NCI-H1092 (cell line): ENCODE measurements at regions not wholly inside any gene's neighbourhood (a gene's known extent, or its start where the extent isn't known, plus 50 kb on each side); places are given as distances from the start of the nearest gene placed in this dataset.
"Not testable (repeated sequence)": the region's sequence is repeated elsewhere in the genome, so short reads cannot be mapped to it uniquely, and the experiment has no call there.

Source experiments
- DNase-seq: peaks from one replicate; lab custom pipeline; 2025; lab: John Stamatoyannopoulos, UW

DNA sequence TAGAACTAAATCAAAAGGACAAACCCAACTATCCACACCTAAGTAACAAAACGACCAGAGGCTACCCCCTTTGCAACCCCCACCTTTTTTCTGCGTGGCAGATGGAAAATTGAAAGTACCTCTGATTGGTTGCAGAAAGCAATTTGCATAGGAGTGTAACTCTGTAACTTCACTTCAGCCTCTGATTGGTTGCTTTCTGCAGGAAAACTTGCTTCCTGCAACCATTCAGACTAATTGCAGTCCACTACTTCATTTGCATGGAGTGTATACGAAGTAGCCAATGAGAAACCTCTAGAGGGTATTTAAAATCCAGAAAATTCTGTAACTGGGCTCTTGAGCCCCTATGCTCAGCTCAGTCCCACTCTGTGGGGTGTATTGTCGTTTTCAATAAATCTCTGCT lies 129.1 kb upstream of the OLIG3 start:
- DNase-seq = no peak

DNA sequence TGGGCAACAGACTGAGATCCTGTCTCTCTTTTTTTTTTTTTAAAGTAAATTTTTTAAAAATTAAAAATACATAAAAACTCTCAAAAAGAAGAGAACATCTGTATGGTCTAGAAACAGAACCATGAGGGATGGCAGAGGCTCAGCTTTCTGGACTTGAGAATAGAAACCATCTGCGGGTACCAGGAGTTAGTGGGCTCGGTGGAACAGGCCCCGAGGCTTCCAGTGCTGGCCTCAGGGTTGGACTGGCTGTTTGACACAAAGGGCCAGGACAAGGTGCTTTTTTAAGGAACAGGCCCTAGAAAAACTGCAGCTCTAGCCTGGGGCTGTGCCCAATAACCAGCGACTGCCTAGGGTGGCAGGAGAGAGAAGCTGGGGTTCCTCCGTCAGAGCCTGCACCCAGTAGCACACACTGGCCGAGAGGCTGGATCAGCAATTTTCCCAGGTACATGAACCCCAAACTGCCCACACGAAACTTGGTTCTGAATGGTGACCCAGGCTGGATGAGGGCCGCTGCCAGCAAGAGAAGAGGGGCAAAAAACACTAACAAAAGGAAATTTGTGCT lies 131.0 kb upstream of the OLIG3 start:
- DNase-seq = no peak

DNA sequence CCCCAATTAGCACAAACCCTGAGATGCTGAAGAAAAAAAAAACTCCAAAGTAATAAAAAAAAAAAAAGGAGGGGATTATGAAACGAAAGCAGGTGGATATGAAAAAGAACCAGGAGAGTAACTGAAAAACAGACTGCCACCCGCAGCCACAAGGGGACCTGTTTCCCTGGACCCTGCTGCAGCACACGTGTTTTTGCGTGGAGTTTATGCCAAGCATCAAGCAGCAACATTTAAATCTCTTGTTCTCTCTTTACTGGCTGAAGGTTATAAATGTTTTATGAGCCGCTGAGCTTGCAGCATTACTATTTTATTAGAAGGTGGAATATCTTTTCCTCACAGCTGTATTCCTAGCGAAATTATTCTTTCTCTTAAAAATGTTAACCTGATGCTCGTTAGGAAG lies 131.6 kb upstream of the OLIG3 start:
- no peak for DNase-seq

DNA sequence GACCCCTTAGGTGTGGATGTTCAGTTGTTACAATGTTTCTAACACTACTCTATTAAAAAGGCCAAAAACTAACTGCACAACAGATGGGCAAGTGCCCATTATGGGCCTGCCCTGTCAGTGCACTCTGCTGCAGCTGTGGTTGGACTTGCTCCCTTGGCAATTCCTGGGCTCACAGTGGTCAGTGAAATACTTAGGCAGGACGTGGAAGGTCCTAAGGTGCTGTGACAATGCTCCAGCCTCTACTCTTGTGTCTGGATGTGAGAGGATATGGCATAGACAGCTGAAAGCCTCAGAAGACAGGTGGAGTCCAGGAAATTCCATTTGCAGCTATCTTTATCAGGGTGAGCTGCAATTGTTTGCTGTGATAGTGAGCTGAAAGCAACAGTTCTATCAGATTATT lies 136.5 kb upstream of the OLIG3 start:
- no peak for DNase-seq

DNA sequence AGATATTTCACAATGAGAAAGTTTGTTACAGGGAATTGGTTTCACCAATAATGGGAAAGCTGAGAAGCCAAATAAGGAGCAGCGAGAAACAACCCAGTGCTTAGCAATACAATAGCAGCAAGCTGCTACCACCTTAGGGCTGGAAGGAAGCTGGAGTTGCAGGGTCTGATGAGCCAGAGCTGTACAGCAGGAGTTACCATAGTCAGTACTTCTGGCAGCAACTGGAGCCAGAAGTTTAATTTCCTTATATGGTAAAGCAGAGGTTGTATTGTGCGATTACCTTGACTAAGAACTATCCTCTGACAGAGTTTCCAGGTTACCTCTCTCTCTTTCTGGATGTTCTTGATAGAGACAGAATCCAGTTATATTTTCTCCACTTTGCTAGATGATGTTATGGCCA lies 137.1 kb upstream of the OLIG3 start:
- no peak for DNase-seq

DNA sequence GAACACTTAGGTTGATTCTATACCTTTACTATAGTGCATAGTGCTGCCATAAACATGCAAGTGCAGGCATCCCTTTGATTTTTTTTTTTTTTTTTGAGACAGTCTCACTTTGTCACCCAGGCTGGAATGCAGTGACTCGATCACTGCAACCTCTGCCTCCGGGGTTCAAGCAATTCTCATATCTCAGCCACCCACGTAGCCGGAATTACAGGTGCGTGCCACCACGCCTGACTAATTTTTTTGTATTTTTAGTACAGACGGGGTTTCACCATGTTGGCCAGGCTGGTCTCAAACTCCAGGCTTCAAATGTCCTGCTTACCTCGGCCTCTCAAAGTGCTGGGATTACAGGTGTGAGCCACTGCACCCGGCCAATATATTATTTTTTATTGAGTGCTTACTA lies 140.0 kb upstream of the OLIG3 start:
- not testable (repeated sequence) for DNase-seq

DNA sequence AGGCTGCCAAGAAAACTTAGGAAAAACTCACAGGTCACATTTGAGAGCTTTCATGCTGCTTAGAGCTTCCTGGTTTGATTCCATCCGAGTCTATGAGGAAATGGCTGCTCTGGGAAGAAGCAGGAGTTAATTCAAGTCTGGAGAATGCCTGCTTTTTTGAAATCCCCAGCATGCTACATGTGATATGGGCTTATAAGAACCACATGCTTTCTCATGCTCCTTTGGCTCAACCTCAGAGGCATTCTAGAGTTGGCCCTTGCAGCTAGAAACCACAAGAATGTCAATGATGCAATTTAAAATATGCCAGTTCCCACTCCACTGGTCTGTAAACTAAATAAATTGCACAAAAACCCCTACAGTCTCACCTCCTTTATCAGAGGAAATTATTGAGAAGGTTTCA lies 142.9 kb upstream of the OLIG3 start:
- no peak for DNase-seq

DNA sequence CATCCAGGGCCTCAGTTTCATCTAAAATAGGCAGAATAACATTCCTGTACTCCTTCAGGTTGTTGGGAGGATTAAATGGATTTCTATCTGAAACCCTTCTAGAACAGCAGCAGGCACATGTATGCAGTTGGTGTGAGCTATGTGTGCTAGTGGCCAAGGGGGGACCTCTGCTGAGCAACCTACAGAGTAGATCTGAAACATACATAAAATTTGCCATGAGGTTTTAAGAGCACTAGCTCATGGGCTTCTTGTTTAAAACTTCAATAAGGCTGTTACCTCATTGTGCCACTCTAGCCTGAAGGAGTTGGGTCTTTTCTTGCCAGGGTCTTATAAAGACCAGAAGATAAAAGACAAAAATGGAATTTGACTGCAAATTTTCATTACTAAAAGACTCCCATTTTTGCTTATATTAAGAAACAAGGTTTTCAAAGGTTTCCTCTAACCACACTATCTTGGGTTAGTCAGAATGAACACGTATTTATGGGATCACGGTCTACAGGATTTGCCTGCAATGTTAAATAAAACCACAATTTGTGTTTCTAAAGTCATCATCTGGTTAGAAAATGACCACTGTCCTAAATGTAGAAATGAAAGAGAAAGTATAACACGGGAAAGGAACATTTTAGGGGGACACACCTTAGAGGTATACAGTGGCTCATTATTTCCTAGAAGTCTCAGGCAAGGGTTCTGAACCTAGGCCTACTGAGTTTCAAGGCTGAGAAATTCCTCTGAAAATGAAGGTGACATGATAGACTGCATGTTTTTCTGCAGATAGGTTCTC lies 144.9 kb upstream of the OLIG3 start:
- DNase-seq = no peak

DNA sequence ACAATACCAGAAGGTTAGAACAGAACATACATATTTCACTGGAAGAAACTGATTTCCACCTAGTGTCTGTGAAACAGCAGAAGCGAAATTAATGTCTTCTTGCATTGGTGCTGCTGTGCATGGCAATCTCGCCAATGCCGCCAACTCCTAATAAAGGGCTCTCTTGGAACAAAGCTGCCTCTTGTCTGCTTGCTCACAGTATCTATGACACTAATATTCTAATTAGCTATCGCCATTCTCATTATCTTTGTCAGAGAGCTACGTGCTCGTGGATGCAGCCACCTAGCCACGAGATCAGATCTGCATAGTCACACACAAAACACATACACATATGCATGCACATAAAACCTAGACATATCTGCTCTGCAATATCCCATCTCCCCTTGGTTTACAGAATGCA lies 145.9 kb upstream of the OLIG3 start:
- DNase-seq = no peak

DNA sequence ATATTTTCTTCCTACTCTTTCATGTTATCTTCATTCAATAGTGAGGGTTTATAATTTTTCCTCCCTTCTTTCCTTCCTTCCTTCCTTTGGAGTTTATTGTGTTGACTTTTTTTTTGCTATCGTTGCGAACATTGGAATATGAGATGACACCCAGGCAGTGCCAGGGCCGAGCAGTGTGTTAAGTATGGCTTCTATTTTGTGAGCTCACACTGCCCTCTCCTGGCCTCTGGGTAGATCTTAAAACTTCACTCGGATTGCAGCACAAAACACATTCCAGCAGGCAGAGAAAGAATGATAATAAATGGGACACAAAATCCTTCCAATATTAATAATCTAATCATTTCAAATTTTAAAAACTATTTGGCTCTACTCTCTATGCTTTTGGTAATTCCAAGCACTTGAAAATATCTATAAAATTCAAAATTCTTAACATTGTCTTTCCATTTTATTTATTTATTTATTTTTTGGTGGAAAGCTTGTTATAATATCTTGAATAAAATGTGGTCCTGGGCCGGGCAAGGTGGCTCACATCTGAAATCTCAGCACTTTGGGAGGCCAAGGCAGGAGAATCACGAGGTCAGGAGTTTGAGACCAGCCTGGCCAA lies 147.4 kb upstream of the OLIG3 start:
- DNase-seq = peak; percentile 46

DNA sequence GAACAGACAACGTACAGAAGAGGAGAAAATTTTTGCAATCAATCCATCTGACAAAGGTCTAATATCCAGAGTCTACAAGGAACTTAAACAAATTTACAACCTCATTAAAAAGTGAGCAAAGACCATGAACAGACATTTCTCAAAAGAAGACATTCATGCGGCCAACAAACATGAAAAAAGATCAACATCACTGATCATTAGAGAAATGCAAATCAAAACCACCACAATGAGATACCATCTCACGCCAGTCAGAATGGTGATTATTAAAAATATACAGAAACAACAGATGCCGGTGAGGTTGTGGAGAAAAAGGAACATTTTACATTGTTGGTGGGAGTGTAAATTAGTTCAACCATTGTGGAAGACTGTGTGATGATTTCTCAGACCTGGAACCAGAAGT lies 149.0 kb upstream of the OLIG3 start:
- not testable (repeated sequence) for DNase-seq

DNA sequence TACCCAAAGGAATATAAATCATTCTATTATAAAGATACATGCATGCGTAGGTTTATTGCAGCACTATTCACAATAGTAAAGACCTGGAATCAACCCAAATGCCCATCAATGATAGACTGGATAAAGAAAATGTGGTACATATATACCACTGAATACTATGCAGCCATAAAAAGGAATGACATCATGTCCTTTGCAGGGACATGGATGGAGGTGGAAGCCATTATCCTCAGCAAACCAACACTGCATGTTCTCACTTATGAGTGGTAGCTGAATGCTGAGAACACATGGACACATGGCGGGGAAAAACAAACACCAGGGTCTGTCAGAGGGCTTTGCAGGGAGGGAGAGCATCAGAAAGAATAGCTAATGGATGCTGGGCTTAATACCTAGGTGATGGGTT lies 149.4 kb upstream of the OLIG3 start:
- not testable (repeated sequence) for DNase-seq

DNA sequence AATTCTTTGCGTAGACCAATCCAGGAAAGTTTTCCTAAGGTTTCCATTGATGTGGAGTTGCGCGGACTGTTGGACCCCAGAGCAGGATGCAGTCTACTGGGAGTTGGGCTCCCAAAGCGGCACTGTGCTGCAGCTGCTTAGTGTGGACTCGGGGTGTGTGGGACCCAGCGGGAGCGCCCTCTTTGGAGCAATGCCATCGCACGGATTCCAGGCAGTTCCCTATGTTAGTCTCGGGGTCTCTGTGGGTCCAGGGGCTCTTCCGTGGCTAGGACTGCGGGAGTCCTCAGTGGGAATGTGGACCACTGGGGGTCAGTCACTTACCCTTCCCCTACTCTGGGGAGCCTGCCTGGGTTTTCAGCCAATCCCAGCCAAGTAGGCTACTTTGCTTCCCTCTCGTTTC lies 151.7 kb upstream of the OLIG3 start:
- DNase-seq = no peak

DNA sequence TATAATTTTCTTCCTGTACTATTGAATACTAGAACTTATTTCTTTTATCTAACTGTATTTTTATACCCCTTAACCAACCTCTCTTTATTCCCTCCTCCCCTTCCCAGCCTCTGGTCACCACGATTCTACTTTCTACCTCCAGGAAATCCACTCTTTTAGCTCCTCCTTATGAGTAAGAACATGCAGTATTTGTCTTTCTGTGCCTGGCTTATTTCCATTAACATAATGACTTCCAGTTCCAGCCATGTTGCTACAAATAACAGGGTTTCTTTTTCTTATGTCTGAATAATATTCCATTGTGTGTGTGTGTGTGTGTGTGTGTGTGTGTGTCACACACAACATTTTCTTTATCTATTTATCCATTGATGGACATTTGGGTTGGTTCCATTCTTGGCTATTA lies 152.3 kb upstream of the OLIG3 start:
- DNase-seq = no peak

DNA sequence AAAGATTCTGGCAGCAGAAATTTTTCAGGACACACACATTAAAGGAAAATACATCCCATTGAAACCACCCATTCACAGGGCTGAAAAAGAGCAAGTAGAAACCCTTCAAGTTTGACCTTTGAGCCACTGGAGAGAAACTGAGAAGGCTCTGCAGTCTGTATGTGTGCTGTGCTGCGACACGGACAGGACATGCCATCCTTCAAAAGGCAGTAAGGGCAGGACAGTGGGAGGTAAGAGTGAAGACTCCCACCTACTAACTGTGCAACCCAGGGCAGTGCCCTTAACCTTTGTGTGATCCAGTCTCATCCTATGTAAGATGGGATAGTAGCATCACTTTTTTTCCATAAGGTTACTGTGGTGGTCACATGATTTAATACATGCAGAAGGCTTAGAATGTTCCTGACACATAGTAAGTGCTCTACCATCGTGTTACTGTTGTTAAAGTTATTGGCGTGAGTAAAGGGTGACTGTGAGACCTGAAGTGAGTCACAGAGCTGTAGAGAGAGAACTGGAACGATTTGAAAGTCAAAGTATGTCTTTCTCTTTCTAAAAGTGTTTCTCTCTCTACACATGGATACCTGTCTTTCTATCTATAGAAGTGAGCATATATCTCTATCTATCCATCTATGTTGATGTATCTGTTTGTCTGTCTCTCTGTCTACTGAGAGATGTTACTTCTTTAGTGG lies 153.7 kb upstream of the OLIG3 start:
- no peak for DNase-seq

DNA sequence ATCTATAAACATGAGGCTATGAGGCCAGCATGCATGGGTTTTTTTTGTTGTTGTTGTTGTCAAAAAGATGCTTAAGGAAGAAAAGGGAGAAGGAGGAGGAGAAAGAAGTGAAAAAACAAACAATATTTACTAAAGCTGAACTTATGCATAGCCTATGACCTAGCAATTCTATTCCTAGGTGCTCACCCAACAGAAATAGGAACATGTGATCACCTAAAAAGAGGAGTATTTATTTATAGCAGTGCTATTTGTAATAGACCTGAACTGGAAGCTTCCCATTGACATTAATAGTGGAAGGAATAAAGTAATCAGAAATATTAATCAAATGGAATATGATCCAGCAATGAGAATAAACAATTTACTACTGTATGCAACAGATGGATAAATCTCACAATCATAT lies 156.5 kb upstream of the OLIG3 start:
- DNase-seq = no peak

DNA sequence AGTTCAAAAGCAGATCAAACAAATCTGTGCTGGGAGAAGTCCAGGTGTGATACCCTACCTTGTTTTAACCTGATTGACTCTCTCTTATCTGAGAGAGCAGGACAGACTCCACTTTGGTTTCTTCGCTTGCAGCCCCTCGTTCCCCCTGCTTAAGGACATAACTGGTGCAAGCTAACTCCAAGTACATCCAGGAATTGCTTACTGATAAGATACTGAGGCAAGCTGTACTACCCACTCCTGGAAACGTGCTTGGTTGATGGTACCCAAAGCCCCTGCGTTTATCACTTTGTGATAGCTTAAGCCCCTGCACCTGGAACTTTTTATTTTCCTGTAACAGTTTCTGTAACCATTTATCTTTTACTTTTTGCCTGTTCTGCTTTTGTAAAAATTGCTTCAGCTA lies 157.0 kb upstream of the OLIG3 start:
- DNase-seq = no peak

DNA sequence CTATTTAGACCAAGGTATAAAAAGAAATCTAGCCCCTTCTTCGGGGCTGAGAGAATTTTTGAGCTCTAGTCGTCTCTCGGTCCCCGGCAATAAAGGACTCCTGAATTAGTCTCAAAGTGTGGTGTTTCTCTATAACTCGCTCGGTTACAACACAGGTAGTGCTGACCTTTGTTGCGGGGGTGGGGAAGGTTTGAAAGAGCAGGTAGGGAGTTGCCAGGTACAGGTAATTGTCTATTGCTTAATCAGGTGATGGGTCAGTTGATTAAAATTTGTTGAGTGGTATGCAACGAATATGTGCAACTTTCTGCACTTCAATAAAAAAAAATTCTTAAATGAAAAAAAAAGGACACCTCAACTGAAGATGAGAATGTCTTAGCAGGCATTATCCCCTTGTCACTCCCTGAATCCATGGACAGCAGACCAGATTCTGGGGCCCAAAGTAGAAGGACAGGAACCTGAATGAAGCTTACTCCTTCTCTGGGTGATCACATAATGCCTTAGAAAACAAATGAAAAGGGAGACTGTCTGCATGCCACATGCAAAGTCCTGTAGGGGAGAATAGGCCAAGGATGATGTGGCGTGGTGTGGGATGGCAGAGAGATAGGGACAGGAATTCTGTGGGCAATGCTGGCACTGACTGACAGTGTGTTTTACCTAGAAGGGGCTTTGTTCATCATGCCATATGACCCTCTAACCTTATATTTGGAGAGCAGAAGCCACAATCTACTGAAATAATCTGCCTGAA lies 157.6 kb upstream of the OLIG3 start:
- DNase-seq = no peak

DNA sequence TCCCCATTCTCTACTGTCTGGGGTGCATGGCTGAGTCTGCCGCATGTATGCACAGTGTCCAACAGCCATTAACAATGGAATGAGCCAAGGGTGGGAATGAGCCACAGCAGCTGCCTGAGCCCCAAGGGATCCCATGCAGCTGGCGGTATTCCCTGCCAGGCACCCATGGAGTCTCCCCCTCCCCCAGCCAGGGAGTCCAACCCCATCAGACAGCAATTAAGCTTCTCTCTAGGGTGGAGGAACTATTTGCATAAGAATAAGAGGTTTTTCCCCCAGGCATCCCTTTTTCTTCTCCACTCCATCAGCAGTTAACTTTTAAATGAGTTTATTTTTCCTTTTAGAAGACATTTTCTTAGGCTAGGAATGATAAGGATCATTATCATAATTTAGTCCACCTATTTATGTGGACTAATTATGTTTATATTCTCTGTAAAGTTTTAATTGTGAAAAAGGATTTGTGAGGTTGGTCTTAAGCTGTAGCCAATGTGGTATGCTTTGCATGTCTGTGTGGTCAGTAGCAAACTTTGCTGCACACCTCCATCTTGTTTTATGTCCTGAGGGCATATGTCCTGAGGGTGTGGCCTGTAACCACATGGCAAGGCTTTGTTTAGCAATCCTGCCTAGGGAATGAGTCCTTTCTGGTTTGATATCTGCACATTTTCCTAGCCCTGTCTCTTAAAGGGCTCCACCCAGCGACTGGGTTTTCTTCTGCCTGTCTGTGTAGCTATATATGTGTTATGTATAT lies 158.9 kb upstream of the OLIG3 start:
- DNase-seq = no peak

DNA sequence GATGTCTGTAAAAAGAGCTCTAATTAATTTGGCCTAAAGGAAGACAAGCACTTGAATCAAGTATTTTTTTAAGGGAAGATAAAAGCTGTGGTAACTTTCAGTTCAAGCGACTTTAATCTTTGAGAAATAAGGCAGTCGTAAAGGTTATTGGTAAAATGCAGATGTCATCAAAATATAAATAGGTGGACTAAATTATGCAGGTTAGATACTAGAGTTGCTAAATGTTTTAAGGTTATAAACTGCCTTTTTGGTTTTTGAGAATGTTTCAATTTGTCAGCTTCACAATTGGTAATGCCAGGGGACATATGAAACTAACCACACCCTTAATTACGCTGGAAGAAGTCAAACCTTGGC lies 159.5 kb upstream of the OLIG3 start:
- no peak for DNase-seq

DNA sequence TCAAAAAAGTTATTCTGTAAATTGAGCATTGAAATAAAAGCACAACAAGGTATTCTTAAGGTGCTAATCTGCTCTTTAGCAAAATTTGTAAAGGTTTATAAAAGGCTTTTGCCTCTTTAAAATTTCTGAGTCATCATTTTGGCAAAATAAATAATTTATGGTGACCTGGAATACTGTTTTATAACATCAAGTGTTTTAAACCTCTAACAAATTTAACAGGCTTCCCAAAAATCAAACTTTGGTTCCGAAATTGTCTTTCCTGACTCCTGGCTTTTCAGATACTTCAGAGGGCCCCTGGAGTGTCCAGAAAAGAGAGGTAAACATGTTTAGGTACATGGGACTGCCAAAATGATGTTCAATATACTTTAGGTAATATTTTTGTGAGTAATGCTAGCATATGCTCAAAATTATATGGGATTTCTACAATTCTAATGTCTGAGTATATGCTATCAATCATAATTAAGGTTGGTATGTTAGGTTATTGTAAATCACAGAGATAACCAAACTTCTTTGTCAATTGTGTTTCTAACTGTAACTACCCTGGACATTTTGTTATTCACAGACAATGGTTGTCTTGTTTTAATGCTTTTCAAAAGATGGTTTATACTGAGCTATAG lies 160.3 kb upstream of the OLIG3 start:
- DNase-seq = no peak
